Loucy (cell line): ENCODE measurements at regions not wholly inside any gene's neighbourhood (a gene's known extent, or its start where the extent isn't known, plus 50 kb on each side); places are given as distances from the start of the nearest gene placed in this dataset.

ENCODE experiments used
- H2AFZ ChIP-seq: fragments of 200-600 bp; sonication (generic); 2 replicates; pipeline ENCODE4 v1.6.0; 2016; ENCODE audit warnings: antibody characterized with exemption, mild to moderate bottlenecking, low read length, moderate library complexity
- H3F3A ChIP-seq: fragments of 200-600 bp; 2 replicates; pipeline ENCODE4 v1.6.0; 2016; ENCODE audit warnings: antibody characterized with exemption, low read depth, mild to moderate bottlenecking
- H3K27me3 ChIP-seq: fragments of 200-600 bp; sonication (generic); 2 replicates; pipeline ENCODE4 v1.6.1; 2014; ENCODE audit warnings: low read length, mild to moderate bottlenecking; ENCODE audit not compliant: insufficient read depth, poor library complexity, severe bottlenecking
- H3K36me3 ChIP-seq: fragments of 200-600 bp; sonication (generic); 2 replicates; pipeline ENCODE4 v1.6.1; 2016; ENCODE audit warnings: low read length; ENCODE audit not compliant: insufficient read depth
- H3K4me1 ChIP-seq: fragments of 200-600 bp; sonication (generic); 2 replicates; pipeline ENCODE4 v1.5.1; 2014; ENCODE audit warnings: low read length, mild to moderate bottlenecking; ENCODE audit not compliant: insufficient read depth, poor library complexity, severe bottlenecking
- H3K4me2 ChIP-seq: fragments of 200-600 bp; sonication (generic); 2 replicates; pipeline ENCODE4 v1.6.0; 2014; ENCODE audit warnings: antibody characterized with exemption, low read length, low read depth, mild to moderate bottlenecking; ENCODE audit not compliant: poor library complexity, severe bottlenecking
- H3K4me3 ChIP-seq: fragments of 200-600 bp; sonication (generic); 2 replicates; pipeline ENCODE4 v1.5.1; 2014; ENCODE audit warnings: low read length, mild to moderate bottlenecking, mixed read lengths; ENCODE audit not compliant: poor library complexity, severe bottlenecking
- H3K79me2 ChIP-seq: fragments of 200-600 bp; sonication (generic); 2 replicates; pipeline ENCODE4 v1.6.1; 2014; ENCODE audit warnings: low read length; ENCODE audit not compliant: insufficient read depth
- H3K9ac ChIP-seq: fragments of 200-600 bp; sonication (generic); 2 replicates; pipeline ENCODE4 v1.6.0; 2014; ENCODE audit warnings: mild to moderate bottlenecking, low read depth, low read length, moderate library complexity; ENCODE audit not compliant: poor library complexity, severe bottlenecking
- H3K9me2 ChIP-seq: fragments of 200-600 bp; sonication (generic); replicated peaks from 2 replicates; pipeline ENCODE4 v1.6.1; 2016; ENCODE audit warnings: low read depth, low read length, mixed read lengths
- H3K9me3 ChIP-seq: fragments of 200-600 bp; sonication (generic); 2 replicates; pipeline ENCODE4 v1.6.1; 2014; ENCODE audit warnings: mild to moderate bottlenecking, antibody characterized with exemption, low read length, low read depth; ENCODE audit not compliant: insufficient read depth
- H4K20me1 ChIP-seq: fragments of 200-600 bp; sonication (generic); 2 replicates; pipeline ENCODE4 v1.6.0; 2014; ENCODE audit warnings: antibody characterized with exemption, low read length, mild to moderate bottlenecking; ENCODE audit not compliant: insufficient read depth, poor library complexity, severe bottlenecking
- EZH2phosphoT487 ChIP-seq: fragments of 200-600 bp; IDR thresholded peaks from 2 replicates; pipeline ENCODE4 v1.6.1; 2018; ENCODE audit warnings: antibody characterized with exemption, mild to moderate bottlenecking, moderate library complexity, borderline replicate concordance
- TF ChIP-seq, protein P1 (sequence below): fragments of 200-600 bp; sonication (generic); conservative IDR thresholded peaks from 2 replicates; pipeline ENCODE4 v1.5.1; 2014; ENCODE audit warnings: mild to moderate bottlenecking, antibody characterized with exemption, low read length

DNA sequence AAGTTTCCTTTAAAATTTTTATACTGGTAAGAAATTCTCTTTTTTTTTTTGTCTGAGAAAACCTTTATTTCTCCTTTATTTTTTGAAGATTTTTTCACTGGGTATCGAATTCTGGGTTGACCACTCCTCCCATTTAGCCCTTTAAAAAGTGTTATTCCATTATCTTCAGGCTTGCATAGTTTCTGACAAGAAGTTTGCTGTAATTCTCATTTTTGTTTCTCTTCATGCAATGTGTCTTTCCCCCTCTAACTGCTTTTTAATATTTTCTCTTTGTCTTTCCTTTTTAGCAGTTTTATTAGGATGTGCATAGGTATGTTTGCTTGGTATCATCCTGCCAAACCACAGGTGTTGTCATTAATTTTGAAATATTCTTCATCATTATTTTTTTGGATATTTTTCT lies 67.7 kb upstream of the GOT2 start:
- no peak for TF ChIP-seq EZH2phosphoT487
- TF ChIP-seq, protein P1, sequence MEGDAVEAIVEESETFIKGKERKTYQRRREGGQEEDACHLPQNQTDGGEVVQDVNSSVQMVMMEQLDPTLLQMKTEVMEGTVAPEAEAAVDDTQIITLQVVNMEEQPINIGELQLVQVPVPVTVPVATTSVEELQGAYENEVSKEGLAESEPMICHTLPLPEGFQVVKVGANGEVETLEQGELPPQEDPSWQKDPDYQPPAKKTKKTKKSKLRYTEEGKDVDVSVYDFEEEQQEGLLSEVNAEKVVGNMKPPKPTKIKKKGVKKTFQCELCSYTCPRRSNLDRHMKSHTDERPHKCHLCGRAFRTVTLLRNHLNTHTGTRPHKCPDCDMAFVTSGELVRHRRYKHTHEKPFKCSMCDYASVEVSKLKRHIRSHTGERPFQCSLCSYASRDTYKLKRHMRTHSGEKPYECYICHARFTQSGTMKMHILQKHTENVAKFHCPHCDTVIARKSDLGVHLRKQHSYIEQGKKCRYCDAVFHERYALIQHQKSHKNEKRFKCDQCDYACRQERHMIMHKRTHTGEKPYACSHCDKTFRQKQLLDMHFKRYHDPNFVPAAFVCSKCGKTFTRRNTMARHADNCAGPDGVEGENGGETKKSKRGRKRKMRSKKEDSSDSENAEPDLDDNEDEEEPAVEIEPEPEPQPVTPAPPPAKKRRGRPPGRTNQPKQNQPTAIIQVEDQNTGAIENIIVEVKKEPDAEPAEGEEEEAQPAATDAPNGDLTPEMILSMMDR = no peak
- Histone ChIP-seq H3K4me3 (no peak overlapping the region), H3K4me2 (no peak overlapping the region), H3K27me3 (no peaks in the 10 kb centered on the region), H3K36me3 (no peaks in the 10 kb centered on the region), H3K9ac (no peak overlapping the region), H3K9me2 (no peaks in the 10 kb centered on the region), H3F3A (no peaks in the 10 kb centered on the region), H3K4me1 (no peaks in the 10 kb centered on the region), H2AFZ (no peak overlapping the region), H4K20me1 (no peaks in the 10 kb centered on the region), H3K9me3 (no peaks in the 10 kb centered on the region; the same call in 1 of the 2 replicates), H3K79me2 (no peaks in the 10 kb centered on the region)

DNA sequence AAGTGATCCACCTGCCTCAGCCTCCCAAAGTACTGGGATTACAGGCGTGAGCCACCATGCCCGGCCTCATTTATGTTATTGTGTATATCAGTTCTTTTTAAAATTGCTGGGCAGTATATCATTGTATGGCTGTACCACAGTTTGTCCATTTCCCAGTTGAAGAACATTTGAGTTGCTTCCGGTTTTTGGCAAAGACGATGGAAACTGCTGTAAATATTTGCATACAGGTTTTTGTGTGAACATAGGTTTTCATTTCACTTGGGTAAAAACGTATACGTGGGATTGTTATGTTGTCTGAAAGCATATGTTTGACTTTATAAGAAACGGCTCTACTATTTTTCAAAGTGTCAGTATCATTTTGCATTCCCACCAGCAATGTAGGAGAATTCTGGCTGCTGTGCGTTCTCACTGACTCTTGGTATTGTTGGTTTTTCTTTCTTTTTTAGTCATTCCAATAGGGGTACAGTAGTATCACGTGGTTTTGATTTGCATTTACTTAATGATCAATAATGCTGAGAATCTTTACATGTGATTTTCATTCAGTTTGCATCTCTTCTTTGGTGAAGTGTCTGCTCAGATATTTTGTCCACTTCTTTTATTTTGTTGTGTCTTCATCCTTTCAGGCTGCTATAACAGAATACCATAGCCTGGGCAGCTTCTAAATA lies 63.2 kb upstream of the GOT2 start:
- no peak overlapping the region for H3K9ac ChIP-seq
- H3K27me3 ChIP-seq = no peaks in the 10 kb centered on the region
- no peaks in the 10 kb centered on the region; the same call in 1 of the 2 replicates for H3K9me3 ChIP-seq
- H3K4me2 ChIP-seq = no peak overlapping the region
- H3K4me1 ChIP-seq = no peaks in the 10 kb centered on the region
- H3K9me2 ChIP-seq = no peaks in the 10 kb centered on the region
- no peaks in the 10 kb centered on the region for H3F3A ChIP-seq
- H3K36me3 ChIP-seq = no peaks in the 10 kb centered on the region
- H2AFZ ChIP-seq = no peak overlapping the region
- no peaks in the 10 kb centered on the region for H3K79me2 ChIP-seq
- H4K20me1 ChIP-seq = no peaks in the 10 kb centered on the region
- no peak for TF ChIP-seq EZH2phosphoT487
- TF ChIP-seq, protein P1 = no peak
- no peak overlapping the region for H3K4me3 ChIP-seq

DNA sequence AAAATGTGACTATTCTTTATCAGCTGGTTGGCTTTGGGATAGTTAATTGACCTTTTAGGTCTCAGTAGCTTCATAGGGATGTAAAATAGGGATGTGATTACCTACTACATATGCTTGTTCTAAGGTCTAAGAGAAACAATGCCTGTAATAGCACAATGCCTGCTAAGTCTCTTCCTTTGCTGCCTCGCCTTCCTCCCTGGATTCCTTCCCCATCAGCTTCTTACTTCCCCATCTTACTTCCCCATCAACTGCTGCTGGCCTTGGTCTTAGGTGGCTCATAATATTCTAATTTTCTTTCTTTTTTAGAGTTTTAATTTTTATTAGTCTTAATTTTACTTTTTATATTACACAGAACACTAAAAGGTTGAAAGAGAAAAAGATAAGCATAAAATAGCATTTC lies 59.2 kb upstream of the GOT2 start:
- no peak overlapping the region for H3K4me2 ChIP-seq
- no peaks in the 10 kb centered on the region for H3K79me2 ChIP-seq
- H3K9me3 ChIP-seq = no peaks in the 10 kb centered on the region
- no peaks in the 10 kb centered on the region for H3K9me2 ChIP-seq
- no peaks in the 10 kb centered on the region for H4K20me1 ChIP-seq
- no peaks in the 10 kb centered on the region for H3K27me3 ChIP-seq
- TF ChIP-seq EZH2phosphoT487 = no peak
- TF ChIP-seq, protein P1 = no peak
- H3K4me1 ChIP-seq = no peaks in the 10 kb centered on the region
- no peak overlapping the region for H3K9ac ChIP-seq
- no peaks in the 10 kb centered on the region for H3F3A ChIP-seq
- no peak overlapping the region for H3K4me3 ChIP-seq
- H3K36me3 ChIP-seq = no peaks in the 10 kb centered on the region
- no peak overlapping the region for H2AFZ ChIP-seq
